DOHH2 (cell line): ENCODE measurements at regions not wholly inside any gene's neighbourhood (a gene's known extent, or its start where the extent isn't known, plus 50 kb on each side); places are given as distances from the start of the nearest gene placed in this dataset.

Experiments used
- H3F3A ChIP-seq: fragments of 200-600 bp; sonication (generic), shearing (Covaris generic); 2 replicates; pipeline ENCODE4 v1.6.0; 2016; ENCODE audit warnings: antibody characterized with exemption, mild to moderate bottlenecking; ENCODE audit not compliant: control insufficient read depth, insufficient read depth
- H3K27ac ChIP-seq: fragments of 200-600 bp; sonication (generic); 2 replicates; pipeline ENCODE4 v1.5.1; 2014; ENCODE audit warnings: low read depth, mild to moderate bottlenecking, low read length, moderate library complexity
- H3K27me3 ChIP-seq: fragments of 200-600 bp; sonication (generic); 2 replicates; pipeline ENCODE4 v1.6.1; 2014; ENCODE audit warnings: mild to moderate bottlenecking, low read length, mixed read lengths; ENCODE audit not compliant: control insufficient read depth
- H3K36me3 ChIP-seq: fragments of 200-600 bp; sonication (generic); 2 replicates; pipeline ENCODE4 v1.6.1; 2014; ENCODE audit warnings: mild to moderate bottlenecking, low read length, moderate library complexity, mixed read lengths; ENCODE audit not compliant: control insufficient read depth
- H3K4me1 ChIP-seq: fragments of 200-600 bp; sonication (generic); 2 replicates; pipeline ENCODE4 v1.6.1; 2014; ENCODE audit warnings: mild to moderate bottlenecking, low read length, mixed read lengths; ENCODE audit not compliant: control insufficient read depth
- H3K4me2 ChIP-seq: fragments of 200-600 bp; sonication (generic); 2 replicates; pipeline ENCODE4 v1.6.0; 2014; ENCODE audit warnings: mild to moderate bottlenecking, low read length, moderate library complexity
- H3K4me3 ChIP-seq: fragments of 200-600 bp; sonication (generic); 2 replicates; pipeline ENCODE4 v1.5.1; 2014; ENCODE audit warnings: mild to moderate bottlenecking, low read length, mixed read lengths
- H3K79me2 ChIP-seq: fragments of 200-600 bp; sonication (generic); 2 replicates; pipeline ENCODE4 v1.6.1; 2014; ENCODE audit warnings: mild to moderate bottlenecking, low read length, mixed read lengths; ENCODE audit not compliant: control insufficient read depth
- H3K9me2 ChIP-seq: fragments of 200-600 bp; sonication (generic); replicated peaks from 2 replicates; pipeline ENCODE4 v1.6.1; 2014; ENCODE audit warnings: mild to moderate bottlenecking, low read length, mixed read lengths; ENCODE audit not compliant: control insufficient read depth
- H3K9me3 ChIP-seq: fragments of 200-600 bp; sonication (generic); 2 replicates; pipeline ENCODE4 v1.6.1; 2014; ENCODE audit warnings: antibody characterized with exemption, low read length, mixed read lengths; ENCODE audit not compliant: control insufficient read depth, insufficient read depth
- H4K20me1 ChIP-seq: fragments of 200-600 bp; sonication (generic); 2 replicates; pipeline ENCODE4 v1.6.0; 2014; ENCODE audit warnings: low read depth, mild to moderate bottlenecking, antibody characterized with exemption, low read length, moderate library complexity; ENCODE audit not compliant: control insufficient read depth, insufficient read depth
- EZH2phosphoT487 ChIP-seq: fragments of 200-600 bp; sonication (generic); IDR thresholded peaks from 2 replicates; pipeline ENCODE4 v1.6.1; 2017; ENCODE audit warnings: borderline replicate concordance, mild to moderate bottlenecking, antibody characterized with exemption, low read length, moderate library complexity, mixed read lengths
- TF ChIP-seq, protein P1 (sequence below): fragments of 200-600 bp; sonication (generic); IDR thresholded peaks from one replicate; pipeline ENCODE4 v1.5.1; 2014; ENCODE audit warnings: antibody characterized with exemption, mild to moderate bottlenecking, low read depth, low read length; ENCODE audit not compliant: poor library complexity, severe bottlenecking

DNA sequence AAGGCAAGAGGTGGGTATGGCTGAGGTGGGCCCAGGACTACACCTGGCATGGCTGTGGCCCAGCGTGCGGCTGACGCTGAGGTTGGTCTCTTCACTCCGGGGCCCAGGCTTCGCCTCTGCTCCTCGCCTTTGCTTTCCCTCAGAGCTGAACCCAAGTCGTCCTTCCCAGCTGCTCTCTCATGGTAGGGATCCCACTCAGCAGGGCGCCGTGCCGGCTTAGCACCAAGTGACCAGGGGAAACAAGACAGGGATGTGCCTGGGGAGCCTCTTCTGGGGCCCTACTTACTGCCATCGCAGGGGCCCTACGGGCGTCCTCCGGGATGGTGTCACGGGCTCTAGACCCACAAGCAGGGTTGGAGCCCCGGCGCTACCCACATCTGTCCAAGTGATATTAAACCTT is 138.1 kb upstream of the ALKAL2 start:
- H4K20me1 ChIP-seq: no peaks in the 10 kb centered on the region
- H3K27ac ChIP-seq: no peak overlapping the region
- TF ChIP-seq EZH2phosphoT487: no peak
- TF ChIP-seq, protein P1, sequence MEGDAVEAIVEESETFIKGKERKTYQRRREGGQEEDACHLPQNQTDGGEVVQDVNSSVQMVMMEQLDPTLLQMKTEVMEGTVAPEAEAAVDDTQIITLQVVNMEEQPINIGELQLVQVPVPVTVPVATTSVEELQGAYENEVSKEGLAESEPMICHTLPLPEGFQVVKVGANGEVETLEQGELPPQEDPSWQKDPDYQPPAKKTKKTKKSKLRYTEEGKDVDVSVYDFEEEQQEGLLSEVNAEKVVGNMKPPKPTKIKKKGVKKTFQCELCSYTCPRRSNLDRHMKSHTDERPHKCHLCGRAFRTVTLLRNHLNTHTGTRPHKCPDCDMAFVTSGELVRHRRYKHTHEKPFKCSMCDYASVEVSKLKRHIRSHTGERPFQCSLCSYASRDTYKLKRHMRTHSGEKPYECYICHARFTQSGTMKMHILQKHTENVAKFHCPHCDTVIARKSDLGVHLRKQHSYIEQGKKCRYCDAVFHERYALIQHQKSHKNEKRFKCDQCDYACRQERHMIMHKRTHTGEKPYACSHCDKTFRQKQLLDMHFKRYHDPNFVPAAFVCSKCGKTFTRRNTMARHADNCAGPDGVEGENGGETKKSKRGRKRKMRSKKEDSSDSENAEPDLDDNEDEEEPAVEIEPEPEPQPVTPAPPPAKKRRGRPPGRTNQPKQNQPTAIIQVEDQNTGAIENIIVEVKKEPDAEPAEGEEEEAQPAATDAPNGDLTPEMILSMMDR: no peak
- H3K79me2 ChIP-seq: no peaks in the 10 kb centered on the region
- no peak overlapping the region for H3K4me3 ChIP-seq
- H3K4me2 ChIP-seq: no peak overlapping the region
- no peaks in the 10 kb centered on the region for H3F3A ChIP-seq
- H3K9me2 ChIP-seq: no peaks in the 10 kb centered on the region
- no peaks in the 10 kb centered on the region for H3K36me3 ChIP-seq
- H3K27me3 ChIP-seq: no peaks in the 10 kb centered on the region
- H3K9me3 ChIP-seq: no peaks in the 10 kb centered on the region
- H3K4me1 ChIP-seq: peaks cover 13% of the 10 kb centered on the region

DNA sequence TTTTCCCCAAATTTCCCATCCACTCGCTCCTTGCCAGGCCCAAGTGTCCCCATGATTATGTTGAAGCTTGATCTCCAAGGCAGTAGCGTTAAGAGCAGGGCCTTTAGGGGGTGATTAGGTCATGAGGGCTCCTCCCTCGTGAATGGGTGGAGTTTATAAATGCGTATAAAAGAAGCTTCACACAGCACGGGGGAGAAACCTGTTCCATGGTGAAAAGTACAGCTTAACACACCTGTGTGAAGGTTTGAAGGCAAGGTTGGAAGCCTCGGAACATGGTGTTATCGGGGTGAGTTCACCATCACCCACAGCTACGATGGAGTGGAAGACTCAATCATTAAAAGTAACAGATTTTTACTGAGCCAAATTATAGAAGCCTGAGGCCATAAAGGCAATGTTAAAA is 137.4 kb upstream of the ALKAL2 start:
- H3K9me2 ChIP-seq: no peaks in the 10 kb centered on the region
- H3F3A ChIP-seq: no peaks in the 10 kb centered on the region
- H3K4me3 ChIP-seq: no peak overlapping the region
- no peaks in the 10 kb centered on the region for H3K79me2 ChIP-seq
- H3K27ac ChIP-seq: no peak overlapping the region
- H3K4me1 ChIP-seq: peaks cover 9% of the 10 kb centered on the region
- H3K4me2 ChIP-seq: no peak overlapping the region
- H3K36me3 ChIP-seq: no peaks in the 10 kb centered on the region
- no peaks in the 10 kb centered on the region for H4K20me1 ChIP-seq
- no peaks in the 10 kb centered on the region for H3K9me3 ChIP-seq
- H3K27me3 ChIP-seq: no peaks in the 10 kb centered on the region
- no peak for TF ChIP-seq EZH2phosphoT487
- TF ChIP-seq, protein P1: no peak

DNA sequence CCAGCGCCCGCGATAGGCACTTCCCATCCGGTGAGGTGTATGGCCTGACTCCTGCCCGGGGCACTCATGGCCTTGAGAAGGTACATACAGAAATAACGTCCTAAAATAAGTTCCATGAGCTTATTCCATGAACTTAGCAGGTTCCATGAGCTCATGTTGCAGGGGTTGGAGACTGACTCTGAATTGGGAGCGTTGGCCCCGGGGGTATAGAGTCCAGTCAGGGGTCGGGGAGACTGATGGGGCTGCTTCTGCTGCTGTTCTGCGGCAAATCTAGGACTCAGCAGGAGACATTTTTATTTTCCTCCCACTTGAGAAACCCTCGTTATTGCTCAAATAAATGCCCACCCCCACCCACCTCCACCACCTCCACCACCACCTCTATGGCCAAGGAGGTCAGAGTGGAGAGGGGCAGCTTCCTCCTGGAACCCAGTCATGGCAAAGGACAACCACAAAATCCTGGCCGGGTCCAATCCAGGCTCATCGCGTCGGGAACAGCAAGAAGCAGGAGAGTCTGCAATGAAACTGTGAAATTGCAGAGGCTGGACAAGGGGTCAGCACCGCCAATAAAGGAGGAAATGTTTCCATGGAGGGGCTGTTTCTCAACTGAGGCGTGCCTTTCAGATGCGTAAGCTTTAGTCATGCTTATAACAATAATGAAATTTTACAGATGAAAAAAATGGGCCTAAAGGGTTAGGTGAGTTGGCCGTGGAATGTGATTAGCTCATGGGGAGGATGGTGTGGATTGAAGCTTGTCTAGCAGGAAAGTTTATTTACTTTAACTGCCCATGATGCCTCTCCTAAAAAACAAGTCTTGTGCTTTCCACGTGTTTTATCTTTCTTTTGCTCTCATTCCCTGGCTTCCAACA is 136.6 kb upstream of the ALKAL2 start:
- Histone ChIP-seq H3K9me2 (no peaks in the 10 kb centered on the region), H3K79me2 (no peaks in the 10 kb centered on the region), H3K36me3 (no peaks in the 10 kb centered on the region), H3K4me3 (no peak overlapping the region), H3K27ac (no peak overlapping the region), H4K20me1 (no peaks in the 10 kb centered on the region), H3K9me3 (no peaks in the 10 kb centered on the region), H3F3A (no peaks in the 10 kb centered on the region), H3K27me3 (no peaks in the 10 kb centered on the region), H3K4me2 (no peak overlapping the region), H3K4me1 (peaks cover 2% of the 10 kb centered on the region)
- TF ChIP-seq, protein P1: no peak
- TF ChIP-seq EZH2phosphoT487: no peak
